Inflammatory macrophage treated with lipopolysaccharide for 4 hours (primary cell): ENCODE measurements at regions not wholly inside any gene's neighbourhood (a gene's known extent, or its start where the extent isn't known, plus 50 kb on each side); places are given as distances from the start of the nearest gene placed in this dataset.
"Not testable (repeated sequence)": the region's sequence is repeated elsewhere in the genome, so short reads cannot be mapped to it uniquely, and the experiment has no call there.

Source experiments
- DNase-seq: peaks from one replicate; pipeline ENCODE4 v3.0.0-alpha.2; 2020

GRCh38 chr5:60487885-60488442 lies 212.0 kb downstream of the DEPDC1B start:
- no peak for DNase-seq

- no peak for DNase-seq
These were observed 212.5 kb downstream of the DEPDC1B start for GRCh38 chr5:60487476-60487875.

- no peak for DNase-seq
These were observed 214.6 kb downstream of the DEPDC1B start for GRCh38 chr5:60485361-60485760.

GRCh38 chr5:60483050-60483449 lies 216.9 kb downstream of the DEPDC1B start:
- DNase-seq = peak; percentile 8

- DNase-seq = no peak
These were observed 217.7 kb downstream of the DEPDC1B start for GRCh38 chr5:60482301-60482700.

- no peak for DNase-seq
These were observed 220.4 kb downstream of the DEPDC1B start for GRCh38 chr5:60479542-60479941.

- DNase-seq = no peak
These were observed 222.1 kb downstream of the DEPDC1B start for GRCh38 chr5:60477849-60478248.

- no peak for DNase-seq
These were observed 226.3 kb downstream of the DEPDC1B start for GRCh38 chr5:60473654-60474053.

GRCh38 chr5:60473027-60473426 lies 226.9 kb downstream of the DEPDC1B start:
- DNase-seq = not testable (repeated sequence)

GRCh38 chr5:60470881-60471280 lies 229.1 kb downstream of the DEPDC1B start:
- no peak for DNase-seq

- no peak for DNase-seq
These were observed 230.7 kb downstream of the DEPDC1B start for GRCh38 chr5:60469286-60469685.

- DNase-seq = no peak
These were observed 236.6 kb downstream of the DEPDC1B start for GRCh38 chr5:60463179-60463868.

GRCh38 chr5:60458666-60459065 lies 241.3 kb downstream of the DEPDC1B start:
- no peak for DNase-seq

- no peak for DNase-seq
These were observed 242.7 kb downstream of the DEPDC1B start for GRCh38 chr5:60457233-60457632.

GRCh38 chr5:60455589-60455988 lies 244.4 kb downstream of the DEPDC1B start:
- no peak for DNase-seq

GRCh38 chr5:60454277-60454676 lies 245.7 kb downstream of the DEPDC1B start:
- DNase-seq = not testable (repeated sequence)

- no peak for DNase-seq
These were observed 246.6 kb downstream of the DEPDC1B start for GRCh38 chr5:60453186-60453976.

- DNase-seq = no peak
These were observed 251.4 kb downstream of the DEPDC1B start for GRCh38 chr5:60448600-60448999.

GRCh38 chr5:60447488-60447920 lies 252.5 kb downstream of the DEPDC1B start:
- no peak for DNase-seq

- DNase-seq = no peak
These were observed 253.0 kb downstream of the DEPDC1B start for GRCh38 chr5:60446917-60447316.

GRCh38 chr5:60445921-60446320 lies 254.0 kb downstream of the DEPDC1B start:
- DNase-seq = no peak

- DNase-seq = no peak
These were observed 254.5 kb downstream of the DEPDC1B start for GRCh38 chr5:60445427-60445826.

- DNase-seq = no peak
These were observed 255.2 kb downstream of the DEPDC1B start for GRCh38 chr5:60444661-60445360.
